Hepatocyte (in vitro differentiated cells): ENCODE measurements at regions not wholly inside any gene's neighbourhood (a gene's known extent, or its start where the extent isn't known, plus 50 kb on each side); places are given as distances from the start of the nearest gene placed in this dataset.

Source experiments
- DNase-seq: peaks from one replicate; pipeline ENCODE4 v3.0.0-alpha.2; 2016; ENCODE audit warnings: low spot score
- H2AFZ ChIP-seq: fragments of 200-600 bp; sonication (generic); 2 replicates; pipeline ENCODE4 v1.6.0; 2016; ENCODE audit warnings: antibody characterized with exemption, mild to moderate bottlenecking
- H3K27ac ChIP-seq: fragments of 200-600 bp; sonication (generic); 2 replicates; pipeline ENCODE4 v1.5.1; 2016; ENCODE audit warnings: mild to moderate bottlenecking
- H3K27me3 ChIP-seq: fragments of 200-600 bp; sonication (generic); 2 replicates; pipeline ENCODE4 v1.6.1; 2016
- H3K36me3 ChIP-seq: fragments of 200-600 bp; sonication (generic); replicated peaks from 2 replicates; pipeline ENCODE4 v1.5.1; 2016; ENCODE audit warnings: low read depth; ENCODE audit not compliant: insufficient read depth
- H3K4me1 ChIP-seq: fragments of 200-600 bp; sonication (generic); 2 replicates; pipeline ENCODE4 v1.5.1; 2016; ENCODE audit warnings: mild to moderate bottlenecking, moderate library complexity; ENCODE audit not compliant: insufficient read depth
- H3K4me2 ChIP-seq: fragments of 200-600 bp; sonication (generic); 2 replicates; pipeline ENCODE4 v1.6.0; 2016
- H3K4me3 ChIP-seq: fragments of 200-600 bp; sonication (generic); 2 replicates; pipeline ENCODE4 v1.5.1; 2016; ENCODE audit warnings: mild to moderate bottlenecking
- H3K79me2 ChIP-seq: fragments of 200-600 bp; sonication (generic); 2 replicates; pipeline ENCODE4 v1.6.0; 2017; ENCODE audit warnings: mild to moderate bottlenecking
- H3K9me2 ChIP-seq: fragments of 200-600 bp; sonication (generic); replicated peaks from 2 replicates; pipeline ENCODE4 v1.6.0; 2017; ENCODE audit warnings: mild to moderate bottlenecking; ENCODE audit not compliant: insufficient read depth
- H3K9me3 ChIP-seq: fragments of 200-600 bp; sonication (generic); 2 replicates; pipeline ENCODE4 v1.5.1; 2016; ENCODE audit warnings: low read depth, mild to moderate bottlenecking
- H4K20me1 ChIP-seq: fragments of 200-600 bp; sonication (generic); 2 replicates; pipeline ENCODE4 v1.6.0; 2016; ENCODE audit warnings: mild to moderate bottlenecking; ENCODE audit not compliant: insufficient read depth, poor library complexity, severe bottlenecking
- CTCF ChIP-seq: fragments of 200-600 bp; sonication (generic); IDR thresholded peaks from 2 replicates; pipeline ENCODE4 v1.5.1; 2016; ENCODE audit warnings: antibody characterized with exemption, mild to moderate bottlenecking; ENCODE audit not compliant: poor library complexity
- EZH2 ChIP-seq: fragments of 200-600 bp; sonication (generic); IDR thresholded peaks from 2 replicates; pipeline ENCODE4 v1.6.1; 2016; ENCODE audit warnings: antibody characterized with exemption, mild to moderate bottlenecking, borderline replicate concordance
- EZH2phosphoT487 ChIP-seq: fragments of 200-600 bp; sonication (generic); IDR thresholded peaks from one replicate; pipeline ENCODE4 v1.6.1; 2018; ENCODE audit warnings: antibody characterized with exemption, mild to moderate bottlenecking, low read depth, moderate library complexity; ENCODE audit not compliant: unreplicated experiment, severe bottlenecking
- WGBS: methylation state at CpG from one replicate; pipeline ENCODE4 v1.1.6; 2016; ENCODE audit warnings: low lambda C conversion rate; ENCODE audit errors: missing lambda C conversion rate; 5-methylcytosine and 5-hydroxymethylcytosine counted together

GRCh38 chr4:165783626-165784025, 89.4 kb upstream of the TLL1 start:
- H3K79me2 ChIP-seq: no peaks in the 10 kb centered on the region
- 40% methylated on average over 3 of the region's 3 CpGs for WGBS

GRCh38 chr4:165784672-165785071, 88.4 kb upstream of the TLL1 start:
- H3K27ac ChIP-seq: no peak overlapping the region
- no peak overlapping the region for H3K4me3 ChIP-seq
- no peaks in the 10 kb centered on the region for H3K4me1 ChIP-seq
- H3K9me2 ChIP-seq: no peaks in the 10 kb centered on the region
- 79% methylated on average over 1 of the region's 1 CpG for whole genome bisulfite sequencing
- H3K36me3 ChIP-seq: no peaks in the 10 kb centered on the region
- no peaks in the 10 kb centered on the region for H3K27me3 ChIP-seq
- TF ChIP-seq CTCF (no peak), EZH2 (no peak), EZH2phosphoT487 (no peak)
- DNase-seq: no peak
- no peak overlapping the region for H2AFZ ChIP-seq
- H3K9me3 ChIP-seq: no peaks in the 10 kb centered on the region
- H3K79me2 ChIP-seq: no peaks in the 10 kb centered on the region
- no peak overlapping the region for H3K4me2 ChIP-seq
- no peaks in the 10 kb centered on the region for H4K20me1 ChIP-seq

More at GRCh38 chr4:165783626-165784025, 89.4 kb upstream of the TLL1 start:
- no peak overlapping the region for H2AFZ ChIP-seq
- no peaks in the 10 kb centered on the region for H3K36me3 ChIP-seq
- TF ChIP-seq CTCF (no peak), EZH2 (no peak), EZH2phosphoT487 (no peak)
- H3K9me3 ChIP-seq: no peaks in the 10 kb centered on the region
- H3K9me2 ChIP-seq: no peaks in the 10 kb centered on the region
- no peaks in the 10 kb centered on the region for H3K4me1 ChIP-seq
- no peak overlapping the region for H3K27ac ChIP-seq
- no peak overlapping the region for H3K4me3 ChIP-seq
- no peak for DNase-seq
- no peak overlapping the region for H3K4me2 ChIP-seq
- no peaks in the 10 kb centered on the region for H3K27me3 ChIP-seq
- no peaks in the 10 kb centered on the region for H4K20me1 ChIP-seq

- 89% methylated on average over 2 of the region's 2 CpGs for WGBS
- DNase-seq: no peak
- no peak overlapping the region for H2AFZ ChIP-seq
- no peak overlapping the region for H3K27ac ChIP-seq
- no peaks in the 10 kb centered on the region for H3K27me3 ChIP-seq
- no peaks in the 10 kb centered on the region for H3K4me1 ChIP-seq
- no peaks in the 10 kb centered on the region for H3K36me3 ChIP-seq
- H3K4me3 ChIP-seq: no peak overlapping the region
- TF ChIP-seq CTCF (no peak), EZH2 (no peak), EZH2phosphoT487 (no peak)
- no peaks in the 10 kb centered on the region for H4K20me1 ChIP-seq
- H3K9me2 ChIP-seq: no peaks in the 10 kb centered on the region
- H3K9me3 ChIP-seq: no peaks in the 10 kb centered on the region
- no peaks in the 10 kb centered on the region for H3K79me2 ChIP-seq
- H3K4me2 ChIP-seq: no peak overlapping the region
These were observed 87.7 kb upstream of the TLL1 start for GRCh38 chr4:165785337-165785736.
